ENCODE measurements at regions not wholly inside any gene's neighbourhood (a gene's known extent, or its start where the extent isn't known, plus 50 kb on each side); places are given as distances from the start of the nearest gene placed in this dataset.

- POLR2A ChIA-PET, result no interaction called here
- ATAC-seq (peak; percentile 70), DNase-seq (ENCODE audit: low read depth, low spot score) (no peak)
- Histone ChIP-seq H3K9me2 (ENCODE audit: insufficient read depth) (no peaks in the 10 kb centered on the region), H4K20me1 (ENCODE audit: insufficient read depth) (no peaks in the 10 kb centered on the region), H3K9me3 (ENCODE audit: control insufficient read depth in 1 of 2, insufficient read depth in 1 of 2, low read depth in 1 of 2, low read length in 2 of 2) (no peaks in the 10 kb centered on the region), H3K36me3 (ENCODE audit: control insufficient read depth in 1 of 2, insufficient read depth in 2 of 2, low read length in 2 of 2) (no peaks in the 10 kb centered on the region), H3K27ac (ENCODE audit: low read depth, low read length) (no peak overlapping the region), H3K27me3 (ENCODE audit: insufficient read depth, low read length) (no peaks in the 10 kb centered on the region), H3K4me3 (replicated peaks in 1 of 2; ENCODE audit: low read depth in 1 of 2, low read length in 2 of 2) (no peak overlapping the region), H2AFZ (ENCODE audit: low read depth, low read length, poor library complexity, severe bottlenecking) (no peak overlapping the region), H3K4me1 (ENCODE audit: control insufficient read depth in 1 of 2, insufficient read depth in 2 of 2, low read length in 2 of 2) (no peaks in the 10 kb centered on the region), H3K9ac (ENCODE audit: low read length) (no peak overlapping the region), H3K79me2 (ENCODE audit: insufficient read depth, low read length) (no peaks in the 10 kb centered on the region), H3K4me2 (ENCODE audit: low read length) (no peak overlapping the region)
- TF ChIP-seq CTCF (IDR thresholded peaks at IDR 0.05 in 2 of 3, conservative IDR thresholded peaks at IDR 0.05 in 1 of 3; ENCODE audit: borderline replicate concordance in 1 of 3, insufficient read depth in 1 of 3, low read depth in 2 of 3, low read length in 2 of 3), result peak in 1 of 3 experiments; percentile 32; a peak in 2 of 6 replicates
- TF ChIP-seq EZH2 (IDR thresholded peaks at IDR 0.05), result no peak
- no peak for TF ChIP-seq EZH2phosphoT487 (IDR thresholded peaks at IDR 0.05; ENCODE audit: borderline replicate concordance)
- TF ChIP-seq RAD21 (IDR thresholded peaks at IDR 0.05; ENCODE audit: low read depth), result peak; percentile 31; the same call in 1 of the 2 replicates
- intact Hi-C loops (cut with micrococcal nuclease), result no loop called here
- CTCF ChIA-PET, result no interaction called here
- no TSS peak for BruUV-seq (replicated peaks)
- RAD21 ChIA-PET (ENCODE audit: low non-redundant PET in 1 of 2, low total read pairs in 2 of 2, uncharacterized antibody in 2 of 2, unreplicated experiment in 2 of 2), result no interaction called here
Measured at GRCh38 chr11:86861810-86862209, 61.5 kb downstream of the PRSS23 start.

GRCh38 chr11:86863476-86863875 is 63.1 kb downstream of the PRSS23 start:
- H4K20me1 ChIP-seq (ENCODE audit: insufficient read depth), result no peaks in the 10 kb centered on the region
- H3K4me3 ChIP-seq (replicated peaks in 1 of 2; ENCODE audit: low read depth in 1 of 2, low read length in 2 of 2), result no peak overlapping the region
- no peak for ATAC-seq
- no peaks in the 10 kb centered on the region for H3K4me1 ChIP-seq (ENCODE audit: control insufficient read depth in 1 of 2, insufficient read depth in 2 of 2, low read length in 2 of 2)
- H3K27ac ChIP-seq (ENCODE audit: low read depth, low read length), result no peak overlapping the region
- no peaks in the 10 kb centered on the region for H3K27me3 ChIP-seq (ENCODE audit: insufficient read depth, low read length)
- H3K4me2 ChIP-seq (ENCODE audit: low read length), result no peak overlapping the region
- no TSS peak for BruUV-seq (replicated peaks)
- no peaks in the 10 kb centered on the region for H3K36me3 ChIP-seq (ENCODE audit: control insufficient read depth in 1 of 2, insufficient read depth in 2 of 2, low read length in 2 of 2)
- DNase-seq (ENCODE audit: low read depth, low spot score), result no peak
- ChIA-PET POLR2A (no interaction called here), CTCF (no interaction called here), RAD21 (ENCODE audit: low non-redundant PET in 1 of 2, low total read pairs in 2 of 2, uncharacterized antibody in 2 of 2, unreplicated experiment in 2 of 2) (no interaction called here)
- H3K9me2 ChIP-seq (ENCODE audit: insufficient read depth), result no peaks in the 10 kb centered on the region
- H3K9me3 ChIP-seq (ENCODE audit: control insufficient read depth in 1 of 2, insufficient read depth in 1 of 2, low read depth in 1 of 2, low read length in 2 of 2), result no peaks in the 10 kb centered on the region
- no peak overlapping the region for H2AFZ ChIP-seq (ENCODE audit: low read depth, low read length, poor library complexity, severe bottlenecking)
- TF ChIP-seq EZH2phosphoT487 (IDR thresholded peaks at IDR 0.05; ENCODE audit: borderline replicate concordance) (no peak), ZBTB33 (IDR thresholded peaks at IDR 0.05; ENCODE audit: extremely low read depth, insufficient replicate concordance, low read length) (no peak), POLR2A (IDR thresholded peaks at IDR 0.05; ENCODE audit: borderline replicate concordance, extremely low read depth, insufficient read depth, insufficient read length) (no peak), POLR2AphosphoS5 (IDR thresholded peaks at IDR 0.05; ENCODE audit: low read depth, low read length) (no peak), SIN3A (IDR thresholded peaks at IDR 0.05; ENCODE audit: low read depth) (no peak), MAX (IDR thresholded peaks at IDR 0.05) (no peak), FOSL1 (IDR thresholded peaks at IDR 0.05; ENCODE audit: low read depth) (no peak), SRF (IDR thresholded peaks at IDR 0.05; ENCODE audit: low read depth) (no peak), JUND (IDR thresholded peaks at IDR 0.05) (no peak), ELF1 (IDR thresholded peaks at IDR 0.05; ENCODE audit: borderline replicate concordance, low read depth) (no peak), EGR1 (IDR thresholded peaks at IDR 0.05; ENCODE audit: low read depth) (no peak), TCF7L2 (IDR thresholded peaks at IDR 0.05; ENCODE audit: borderline replicate concordance, extremely low read depth, insufficient read depth, insufficient read length) (no peak), CEBPB (IDR thresholded peaks at IDR 0.05; ENCODE audit: low read depth) (no peak), RAD21 (IDR thresholded peaks at IDR 0.05; ENCODE audit: low read depth) (no peak), SP1 (IDR thresholded peaks at IDR 0.05; ENCODE audit: low read depth) (no peak)
- H3K79me2 ChIP-seq (ENCODE audit: insufficient read depth, low read length), result no peaks in the 10 kb centered on the region
- H3K9ac ChIP-seq (ENCODE audit: low read length), result no peak overlapping the region
- intact Hi-C loops (cut with micrococcal nuclease), result no loop called here

Data from HCT116 (cell line).